Loucy (cell line): ENCODE measurements at regions not wholly inside any gene's neighbourhood (a gene's known extent, or its start where the extent isn't known, plus 50 kb on each side); places are given as distances from the start of the nearest gene placed in this dataset.

Experiments
- H2AFZ ChIP-seq: fragments of 200-600 bp; sonication (generic); 2 replicates; pipeline ENCODE4 v1.6.0; 2016; ENCODE audit warnings: antibody characterized with exemption, mild to moderate bottlenecking, low read length, moderate library complexity
- H3F3A ChIP-seq: fragments of 200-600 bp; 2 replicates; pipeline ENCODE4 v1.6.0; 2016; ENCODE audit warnings: antibody characterized with exemption, low read depth, mild to moderate bottlenecking
- H3K27me3 ChIP-seq: fragments of 200-600 bp; sonication (generic); 2 replicates; pipeline ENCODE4 v1.6.1; 2014; ENCODE audit warnings: low read length, mild to moderate bottlenecking; ENCODE audit not compliant: insufficient read depth, poor library complexity, severe bottlenecking
- H3K36me3 ChIP-seq: fragments of 200-600 bp; sonication (generic); 2 replicates; pipeline ENCODE4 v1.6.1; 2016; ENCODE audit warnings: low read length; ENCODE audit not compliant: insufficient read depth
- H3K4me1 ChIP-seq: fragments of 200-600 bp; sonication (generic); 2 replicates; pipeline ENCODE4 v1.5.1; 2014; ENCODE audit warnings: low read length, mild to moderate bottlenecking; ENCODE audit not compliant: insufficient read depth, poor library complexity, severe bottlenecking
- H3K4me2 ChIP-seq: fragments of 200-600 bp; sonication (generic); 2 replicates; pipeline ENCODE4 v1.6.0; 2014; ENCODE audit warnings: antibody characterized with exemption, low read length, low read depth, mild to moderate bottlenecking; ENCODE audit not compliant: poor library complexity, severe bottlenecking
- H3K4me3 ChIP-seq: fragments of 200-600 bp; sonication (generic); 2 replicates; pipeline ENCODE4 v1.5.1; 2014; ENCODE audit warnings: low read length, mild to moderate bottlenecking, mixed read lengths; ENCODE audit not compliant: poor library complexity, severe bottlenecking
- H3K79me2 ChIP-seq: fragments of 200-600 bp; sonication (generic); 2 replicates; pipeline ENCODE4 v1.6.1; 2014; ENCODE audit warnings: low read length; ENCODE audit not compliant: insufficient read depth
- H3K9ac ChIP-seq: fragments of 200-600 bp; sonication (generic); 2 replicates; pipeline ENCODE4 v1.6.0; 2014; ENCODE audit warnings: mild to moderate bottlenecking, low read depth, low read length, moderate library complexity; ENCODE audit not compliant: poor library complexity, severe bottlenecking
- H3K9me2 ChIP-seq: fragments of 200-600 bp; sonication (generic); replicated peaks from 2 replicates; pipeline ENCODE4 v1.6.1; 2016; ENCODE audit warnings: low read depth, low read length, mixed read lengths
- H3K9me3 ChIP-seq: fragments of 200-600 bp; sonication (generic); 2 replicates; pipeline ENCODE4 v1.6.1; 2014; ENCODE audit warnings: mild to moderate bottlenecking, antibody characterized with exemption, low read length, low read depth; ENCODE audit not compliant: insufficient read depth
- H4K20me1 ChIP-seq: fragments of 200-600 bp; sonication (generic); 2 replicates; pipeline ENCODE4 v1.6.0; 2014; ENCODE audit warnings: antibody characterized with exemption, low read length, mild to moderate bottlenecking; ENCODE audit not compliant: insufficient read depth, poor library complexity, severe bottlenecking
- CTCF ChIP-seq: fragments of 200-600 bp; sonication (generic); conservative IDR thresholded peaks from 2 replicates; pipeline ENCODE4 v1.5.1; 2014; ENCODE audit warnings: mild to moderate bottlenecking, antibody characterized with exemption, low read length
- EZH2phosphoT487 ChIP-seq: fragments of 200-600 bp; IDR thresholded peaks from 2 replicates; pipeline ENCODE4 v1.6.1; 2018; ENCODE audit warnings: antibody characterized with exemption, mild to moderate bottlenecking, moderate library complexity, borderline replicate concordance

- no peaks in the 10 kb centered on the region for H3K36me3 ChIP-seq
- H3K4me2 ChIP-seq: no peak overlapping the region
- no peaks in the 10 kb centered on the region for H3K27me3 ChIP-seq
- no peaks in the 10 kb centered on the region for H4K20me1 ChIP-seq
- H3K4me3 ChIP-seq: no peak overlapping the region
- no peak overlapping the region for H2AFZ ChIP-seq
- H3K4me1 ChIP-seq: no peaks in the 10 kb centered on the region
- no peaks in the 10 kb centered on the region for H3K79me2 ChIP-seq
- no peaks in the 10 kb centered on the region for H3F3A ChIP-seq
- TF ChIP-seq EZH2phosphoT487: no peak
- no peak for TF ChIP-seq CTCF
- H3K9me3 ChIP-seq: no peaks in the 10 kb centered on the region
- H3K9ac ChIP-seq: no peak overlapping the region
- H3K9me2 ChIP-seq: no peaks in the 10 kb centered on the region
Observed at GRCh38 chr1:82121421-82121820, 320.7 kb downstream of the ADGRL2 start.

- Histone ChIP-seq H3K36me3 (no peaks in the 10 kb centered on the region), H3K4me3 (no peak overlapping the region), H3K9me2 (no peaks in the 10 kb centered on the region), H3K27me3 (no peaks in the 10 kb centered on the region), H3K79me2 (no peaks in the 10 kb centered on the region), H3K4me2 (no peak overlapping the region), H3F3A (no peaks in the 10 kb centered on the region), H4K20me1 (no peaks in the 10 kb centered on the region), H2AFZ (no peak overlapping the region), H3K9ac (no peak overlapping the region), H3K9me3 (no peaks in the 10 kb centered on the region), H3K4me1 (no peaks in the 10 kb centered on the region)
- no peak for TF ChIP-seq CTCF
Observed at GRCh38 chr1:82116105-82116504, 315.4 kb downstream of the ADGRL2 start.

GRCh38 chr1:82114887-82115286, 314.2 kb downstream of the ADGRL2 start:
- H3K4me3 ChIP-seq: no peak overlapping the region
- no peaks in the 10 kb centered on the region for H3K4me1 ChIP-seq
- H3K4me2 ChIP-seq: no peak overlapping the region
- no peaks in the 10 kb centered on the region for H3K9me2 ChIP-seq
- no peak overlapping the region for H3K9ac ChIP-seq
- no peaks in the 10 kb centered on the region for H3K36me3 ChIP-seq
- H4K20me1 ChIP-seq: no peaks in the 10 kb centered on the region
- TF ChIP-seq CTCF (no peak), EZH2phosphoT487 (no peak)
- no peaks in the 10 kb centered on the region for H3K9me3 ChIP-seq
- no peaks in the 10 kb centered on the region for H3F3A ChIP-seq
- no peaks in the 10 kb centered on the region for H3K27me3 ChIP-seq
- no peaks in the 10 kb centered on the region for H3K79me2 ChIP-seq
- no peak overlapping the region for H2AFZ ChIP-seq
